Prostate gland (tissue), 2 donors: ENCODE measurements at regions not wholly inside any gene's neighbourhood (a gene's known extent, or its start where the extent isn't known, plus 50 kb on each side); places are given as distances from the start of the nearest gene placed in this dataset.

Source experiments
- CTCF ChIP-seq, 4 experiments: fragments of 200-600 bp in 2 of 4; fragments of 450-650 bp in 2 of 4; sonication (generic) in 2 of 4; IDR thresholded peaks; 1 replicate in 3 of 4; 2 replicates in 1 of 4; pipeline ENCODE4 v1.5.1; 2016 to 2019; ENCODE audit warnings: antibody characterized with exemption in 4 of 4, mild to moderate bottlenecking in 2 of 4, moderate library complexity in 2 of 4
- POLR2A ChIP-seq: fragments of 450-650 bp; IDR thresholded peaks from one replicate; pipeline ENCODE4 v1.6.1; 2016; ENCODE audit warnings: antibody characterized with exemption, mild to moderate bottlenecking
- POLR2AphosphoS5 ChIP-seq: sonication (generic); formaldehyde crosslinking; IDR thresholded peaks from one replicate; pipeline ENCODE4 v1.6.1; 2017; ENCODE audit warnings: antibody characterized with exemption

- TF ChIP-seq CTCF (IDR thresholded peaks at IDR 0.05) (no peak), POLR2AphosphoS5 (no peak), POLR2A (no peak)
Measured at GRCh38 chr2:13040043-13040442, 323.3 kb downstream of the TRIB2 start.
